SK-N-SH (cell line): ENCODE measurements at regions not wholly inside any gene's neighbourhood (a gene's known extent, or its start where the extent isn't known, plus 50 kb on each side); places are given as distances from the start of the nearest gene placed in this dataset.

ENCODE experiments used
- CTCF ChIA-PET: fragments of 300-600, 350-600 bp; formaldehyde crosslinking; extraction: SDS; loops from one replicate; lab custom pipeline; 2021; lab: Yijun Ruan, JAX
- POLR2A ChIA-PET: fragments of 350-600 bp; sonication (Branson Sonifier 250); formaldehyde crosslinking; extraction: SDS; loops from one replicate; lab custom pipeline; 2020; ENCODE audit warnings: antibody characterized with exemption, inconsistent platforms; lab: Yijun Ruan, JAX
- DNase-seq: peaks from one replicate; pipeline ENCODE4 v3.0.0; 2012
- H2AFZ ChIP-seq: fragments of 200-600 bp; sonication (generic); 2 replicates; pipeline ENCODE4 v1.8.1; 2016; ENCODE audit warnings: antibody characterized with exemption, mild to moderate bottlenecking, low read depth
- H3F3A ChIP-seq: fragments of 200-600 bp; sonication (generic); replicated peaks from 2 replicates; pipeline ENCODE3; 2016; ENCODE audit warnings: antibody characterized with exemption, mild to moderate bottlenecking; ENCODE audit not compliant: insufficient read depth
- H3K27ac ChIP-seq, 2 experiments: fragments of 200-500 bp in 1 of 2; fragments of 200-600 bp in 1 of 2; sonication (Bioruptor generic) in 1 of 2; sonication (generic), shearing (Covaris generic) in 1 of 2; 2 replicates each; pipeline versions ENCODE4 v1.5.1 to v1.6.1; 2014 to 2016; ENCODE audit warnings: low read depth in 2 of 2, inconsistent platforms in 1 of 2, low read length in 1 of 2, mild to moderate bottlenecking in 1 of 2, mixed read lengths in 1 of 2
- H3K27me3 ChIP-seq: fragments of 200-600 bp; sonication (generic), shearing (Covaris generic); 2 replicates; pipeline ENCODE4 v1.6.1; 2016; ENCODE audit warnings: mixed run types; ENCODE audit not compliant: insufficient read depth
- H3K36me3 ChIP-seq, 2 experiments: fragments of 200-500 bp in 1 of 2; fragments of 200-600 bp in 1 of 2; sonication (Bioruptor generic) in 1 of 2; sonication (generic) in 1 of 2; replicated peaks in 1 of 2; 2 replicates each; pipeline versions ENCODE3 to v1.5.1; 2014 to 2016; ENCODE audit warnings: low read length in 1 of 2, mild to moderate bottlenecking in 1 of 2; ENCODE audit not compliant: insufficient read depth in 2 of 2, control insufficient read depth in 1 of 2
- H3K4me1 ChIP-seq, 2 experiments: fragments of 200-500 bp in 1 of 2; fragments of 200-600 bp in 1 of 2; sonication (Bioruptor generic) in 1 of 2; sonication (generic), shearing (Covaris generic) in 1 of 2; 2 replicates each; pipeline versions ENCODE4 v1.5.1 to v1.6.1; 2014 to 2016; ENCODE audit warnings: low read depth in 1 of 2, low read length in 1 of 2, mixed run types in 1 of 2; ENCODE audit not compliant: insufficient read depth in 2 of 2, control insufficient read depth in 1 of 2
- H3K4me2 ChIP-seq: fragments of 200-600 bp; sonication (generic), shearing (Covaris generic); 2 replicates; pipeline ENCODE4 v1.6.1; 2017; ENCODE audit warnings: mixed run types
- H3K4me3 ChIP-seq, 2 experiments: fragments of 200-500 bp in 1 of 2; fragments of 200-600 bp in 1 of 2; sonication (Bioruptor generic) in 1 of 2; sonication (generic), shearing (Covaris generic) in 1 of 2; 2 replicates each; pipeline versions ENCODE4 v1.5.1 to v1.8.1; 2014 to 2016; ENCODE audit warnings: low read depth in 2 of 2, inconsistent platforms in 1 of 2, low read length in 1 of 2, mild to moderate bottlenecking in 1 of 2, mixed read lengths in 1 of 2, moderate library complexity in 1 of 2
- H3K79me2 ChIP-seq: fragments of 200-600 bp; sonication (generic); 2 replicates; pipeline ENCODE4 v1.8.1; 2017; ENCODE audit warnings: mild to moderate bottlenecking; ENCODE audit not compliant: insufficient read depth
- H3K9ac ChIP-seq: fragments of 200-600 bp; sonication (generic); 2 replicates; pipeline ENCODE4 v1.6.1; 2017; ENCODE audit warnings: mixed run types
- H3K9me2 ChIP-seq: fragments of 200-600 bp; sonication (generic); 2 replicates; pipeline ENCODE4 v1.6.1; 2017; ENCODE audit warnings: mixed run types
- H3K9me3 ChIP-seq: fragments of 200-600 bp; sonication (generic); 2 replicates; pipeline ENCODE4 v1.6.1; 2017; ENCODE audit warnings: mixed run types, mild to moderate bottlenecking, moderate library complexity
- H4K20me1 ChIP-seq: fragments of 200-600 bp; sonication (generic); 2 replicates; pipeline ENCODE4 v1.6.1; 2017; ENCODE audit warnings: mild to moderate bottlenecking, mixed run types; ENCODE audit not compliant: insufficient read depth
- EP300 ChIP-seq, 2 experiments: IDR thresholded peaks; 2 replicates each; pipeline versions ENCODE4 v1.4.0 to v1.6.1; 2012; ENCODE audit warnings: borderline replicate concordance in 1 of 2, low read depth in 1 of 2, low read length in 1 of 2
- EZH2phosphoT487 ChIP-seq: fragments of 200-600 bp; sonication (generic); IDR thresholded peaks from 2 replicates; pipeline ENCODE4 v1.6.1; 2017; ENCODE audit warnings: low read depth, mixed run types, mild to moderate bottlenecking, antibody characterized with exemption, moderate library complexity, borderline replicate concordance
- FOXJ3 ChIP-seq: sonication (generic); formaldehyde crosslinking; IDR thresholded peaks from 2 replicates; pipeline ENCODE4 v1.5.1; 2020; ENCODE audit warnings: mild to moderate bottlenecking, missing genetic modification reagents
- FOXM1 ChIP-seq: IDR thresholded peaks from 2 replicates; pipeline ENCODE4 v1.4.0; 2012; ENCODE audit warnings: low read depth, mild to moderate bottlenecking
- GABPA ChIP-seq: IDR thresholded peaks from 2 replicates; pipeline ENCODE4 v1.4.0; 2012; ENCODE audit warnings: low read depth, mild to moderate bottlenecking
- GATA2 ChIP-seq: sonication (generic); formaldehyde crosslinking; IDR thresholded peaks from 2 replicates; pipeline ENCODE4 v1.5.0; 2020; ENCODE audit warnings: mild to moderate bottlenecking, missing genetic modification reagents
- JUND ChIP-seq: IDR thresholded peaks from 2 replicates; pipeline ENCODE4 v1.4.0; 2012
- MAX ChIP-seq: IDR thresholded peaks from 2 replicates; pipeline ENCODE4 v1.4.0; 2012; ENCODE audit warnings: low read depth
- MEF2A ChIP-seq: IDR thresholded peaks from 2 replicates; pipeline ENCODE4 v1.4.0; 2012; ENCODE audit warnings: low read depth, borderline replicate concordance
- PBX3 ChIP-seq: IDR thresholded peaks from 2 replicates; pipeline ENCODE4; 2012
- RAD21 ChIP-seq: IDR thresholded peaks from 2 replicates; pipeline ENCODE4 v1.6.1; 2012; ENCODE audit warnings: mild to moderate bottlenecking, low read length
- RCOR1 ChIP-seq: fragments of 150-350 bp; IDR thresholded peaks from 2 replicates; pipeline ENCODE4 v1.6.1; 2017; ENCODE audit warnings: antibody characterized with exemption, low read length
- RFX5 ChIP-seq: IDR thresholded peaks from 2 replicates; pipeline ENCODE4 v1.6.1; 2012; ENCODE audit warnings: mild to moderate bottlenecking, improper control_type of control experiment, low read length
- SIN3A ChIP-seq: IDR thresholded peaks from 2 replicates; pipeline ENCODE4 v1.6.1; 2012; ENCODE audit warnings: low read depth, mild to moderate bottlenecking, low read length, moderate library complexity, borderline replicate concordance
- SMC3 ChIP-seq: IDR thresholded peaks from 2 replicates; pipeline ENCODE4 v1.6.1; 2012; ENCODE audit warnings: low read depth, low read length, improper control_type of control experiment
- TAF1 ChIP-seq: IDR thresholded peaks from 2 replicates; pipeline ENCODE4 v1.6.1; 2012; ENCODE audit warnings: low read depth, mild to moderate bottlenecking, low read length, moderate library complexity, borderline replicate concordance
- TEAD4 ChIP-seq: IDR thresholded peaks from 2 replicates; pipeline ENCODE4 v1.4.0; 2012; ENCODE audit warnings: mild to moderate bottlenecking, borderline replicate concordance; ENCODE audit not compliant: insufficient read depth
- USF1 ChIP-seq: IDR thresholded peaks from 2 replicates; pipeline ENCODE4 v1.4.0; 2012; ENCODE audit warnings: low read depth, borderline replicate concordance
- WGBS: methylation state at CpG from one replicate; pipeline ENCODE4 v1.1.6; 2017; ENCODE audit warnings: low lambda C conversion rate; 5-methylcytosine and 5-hydroxymethylcytosine counted together
- TF ChIP-seq, protein P1 (sequence below): IDR thresholded peaks from 2 replicates; pipeline ENCODE4 v1.6.1; 2012; ENCODE audit warnings: mild to moderate bottlenecking, low read depth, low read length, moderate library complexity

- Histone ChIP-seq H4K20me1 (no peaks in the 10 kb centered on the region), H3K9ac (no peak overlapping the region), H3K4me1 (no peaks in the 10 kb centered on the region; a peak in 1 of 4 replicates), H3K9me2 (no peaks in the 10 kb centered on the region), H3F3A (no peaks in the 10 kb centered on the region), H3K4me2 (no peak overlapping the region), H3K4me3 (no peak overlapping the region), H2AFZ (no peak overlapping the region), H3K36me3 (no peaks in the 10 kb centered on the region), H3K27ac (no peak overlapping the region), H3K79me2 (no peaks in the 10 kb centered on the region), H3K27me3 (no peaks in the 10 kb centered on the region), H3K9me3 (no peaks in the 10 kb centered on the region)
- no peak for TF ChIP-seq JUND
- no peak for TF ChIP-seq RCOR1
- no peak for TF ChIP-seq GABPA
- TF ChIP-seq TAF1, result no peak
- TF ChIP-seq RFX5, result no peak
- TF ChIP-seq SIN3A, result no peak
- TF ChIP-seq RAD21, result no peak
- no peak for TF ChIP-seq GATA2 (CRISPR knock-in tag)
- no peak for TF ChIP-seq MEF2A
- no peak for TF ChIP-seq SMC3
- no peak for TF ChIP-seq FOXJ3 (CRISPR knock-in tag)
- TF ChIP-seq EZH2phosphoT487, result no peak
- TF ChIP-seq TEAD4, result no peak
- no peak for TF ChIP-seq USF1
- TF ChIP-seq EP300 (IDR thresholded peaks at IDR 0.05; ENCODE audit: borderline replicate concordance in 1 of 2, low read depth in 1 of 2, low read length in 1 of 2), result no peak
- TF ChIP-seq MAX, result no peak
- no peak for TF ChIP-seq FOXM1
- no peak for TF ChIP-seq PBX3
- TF ChIP-seq, protein P1, sequence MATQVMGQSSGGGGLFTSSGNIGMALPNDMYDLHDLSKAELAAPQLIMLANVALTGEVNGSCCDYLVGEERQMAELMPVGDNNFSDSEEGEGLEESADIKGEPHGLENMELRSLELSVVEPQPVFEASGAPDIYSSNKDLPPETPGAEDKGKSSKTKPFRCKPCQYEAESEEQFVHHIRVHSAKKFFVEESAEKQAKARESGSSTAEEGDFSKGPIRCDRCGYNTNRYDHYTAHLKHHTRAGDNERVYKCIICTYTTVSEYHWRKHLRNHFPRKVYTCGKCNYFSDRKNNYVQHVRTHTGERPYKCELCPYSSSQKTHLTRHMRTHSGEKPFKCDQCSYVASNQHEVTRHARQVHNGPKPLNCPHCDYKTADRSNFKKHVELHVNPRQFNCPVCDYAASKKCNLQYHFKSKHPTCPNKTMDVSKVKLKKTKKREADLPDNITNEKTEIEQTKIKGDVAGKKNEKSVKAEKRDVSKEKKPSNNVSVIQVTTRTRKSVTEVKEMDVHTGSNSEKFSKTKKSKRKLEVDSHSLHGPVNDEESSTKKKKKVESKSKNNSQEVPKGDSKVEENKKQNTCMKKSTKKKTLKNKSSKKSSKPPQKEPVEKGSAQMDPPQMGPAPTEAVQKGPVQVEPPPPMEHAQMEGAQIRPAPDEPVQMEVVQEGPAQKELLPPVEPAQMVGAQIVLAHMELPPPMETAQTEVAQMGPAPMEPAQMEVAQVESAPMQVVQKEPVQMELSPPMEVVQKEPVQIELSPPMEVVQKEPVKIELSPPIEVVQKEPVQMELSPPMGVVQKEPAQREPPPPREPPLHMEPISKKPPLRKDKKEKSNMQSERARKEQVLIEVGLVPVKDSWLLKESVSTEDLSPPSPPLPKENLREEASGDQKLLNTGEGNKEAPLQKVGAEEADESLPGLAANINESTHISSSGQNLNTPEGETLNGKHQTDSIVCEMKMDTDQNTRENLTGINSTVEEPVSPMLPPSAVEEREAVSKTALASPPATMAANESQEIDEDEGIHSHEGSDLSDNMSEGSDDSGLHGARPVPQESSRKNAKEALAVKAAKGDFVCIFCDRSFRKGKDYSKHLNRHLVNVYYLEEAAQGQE, result no peak
- ChIA-PET CTCF (no interaction called here), POLR2A (no interaction called here)
- DNase-seq, result no peak
- 11% methylated on average over 5 of the region's 5 CpGs for WGBS
Observed at GRCh38 chr10:10587744-10588393, 429.8 kb upstream of the CELF2 start.
